Kidney (tissue), 13 donors: ENCODE measurements at regions not wholly inside any gene's neighbourhood (a gene's known extent, or its start where the extent isn't known, plus 50 kb on each side); places are given as distances from the start of the nearest gene placed in this dataset.

ENCODE experiments used
- DNase-seq, 5 donors: peaks; one replicate each; pipeline ENCODE4 v3.0.0-alpha.2; 2013 to 2020
- FAIRE-seq: peaks from 2 replicates; lab custom pipeline; 2012; peaks lifted over from hg19 to GRCh38; lab: Jason Lieb, UNC
- H3K27ac ChIP-seq, 2 donors: one replicate each; pipeline ENCODE4 v1.7.0; 2013; ENCODE audit warnings: low read depth in 2 of 2, low read length in 2 of 2, inconsistent platforms in 1 of 2
- H3K27me3 ChIP-seq: one replicate; pipeline ENCODE4 v1.7.1; 2013; ENCODE audit warnings: low read length, inconsistent platforms; ENCODE audit not compliant: control insufficient read depth, insufficient read depth
- H3K36me3 ChIP-seq, 3 donors: one replicate each; pipeline versions ENCODE4 v1.7.0 to v1.7.1; 2013; ENCODE audit warnings: low read length in 3 of 3, control low read depth in 1 of 3, inconsistent platforms in 1 of 3; ENCODE audit not compliant: insufficient read depth in 3 of 3, control insufficient read depth in 2 of 3
- H3K4me1 ChIP-seq, 3 donors: one replicate each; pipeline versions ENCODE4 v1.7.0 to v1.7.1; 2013; ENCODE audit warnings: low read length in 3 of 3, inconsistent platforms in 1 of 3, low read depth in 1 of 3; ENCODE audit not compliant: control insufficient read depth in 2 of 3, insufficient read depth in 2 of 3
- H3K4me3 ChIP-seq, 3 donors: one replicate each; pipeline versions ENCODE4 v1.7.0 to v1.8.1; 2013; ENCODE audit warnings: low read length in 3 of 3, control low read depth in 1 of 3, inconsistent platforms in 1 of 3
- H3K9ac ChIP-seq, 3 donors: one replicate each; pipeline versions ENCODE4 v1.7.0 to v1.7.1; 2013; ENCODE audit warnings: low read length in 3 of 3, control low read depth in 1 of 3, inconsistent platforms in 1 of 3
- H3K9me3 ChIP-seq, 3 donors: one replicate each; pipeline versions ENCODE4 v1.7.0 to v1.7.1; 2013; ENCODE audit warnings: low read length in 3 of 3, control low read depth in 1 of 3, inconsistent platforms in 1 of 3; ENCODE audit not compliant: control insufficient read depth in 2 of 3, insufficient read depth in 1 of 3
- intact Hi-C: fragments of 100-400 bp; cut with DNase I; formaldehyde crosslinking; loops from one replicate; pipeline ENCODE4 v1.11.1; 2022
- TF ChIP-seq, protein P1 (sequence below): IDR thresholded peaks from 3 replicates; pipeline ENCODE4 v1.5.1; 2012; ENCODE audit warnings: mild to moderate bottlenecking, moderate library complexity, borderline replicate concordance; ENCODE audit not compliant: insufficient read depth; ENCODE audit errors: extremely low read depth
- donor health status: control.
- donor health status: control.
- donor health status: control.
- donor health status: control.
- donor health status: control.
- donor health status: DM: yes; HTN: yes; CAD: no.
- donor health status: Normal renal cell carcinoma (clear cell type).

- H3K4me3 ChIP-seq = no peak overlapping the region
- FAIRE-seq = no peak
- H3K36me3 ChIP-seq = no peaks in the 10 kb centered on the region
- no peak overlapping the region for H3K27ac ChIP-seq
- no peaks in the 10 kb centered on the region for H3K4me1 ChIP-seq
- TF ChIP-seq, protein P1, sequence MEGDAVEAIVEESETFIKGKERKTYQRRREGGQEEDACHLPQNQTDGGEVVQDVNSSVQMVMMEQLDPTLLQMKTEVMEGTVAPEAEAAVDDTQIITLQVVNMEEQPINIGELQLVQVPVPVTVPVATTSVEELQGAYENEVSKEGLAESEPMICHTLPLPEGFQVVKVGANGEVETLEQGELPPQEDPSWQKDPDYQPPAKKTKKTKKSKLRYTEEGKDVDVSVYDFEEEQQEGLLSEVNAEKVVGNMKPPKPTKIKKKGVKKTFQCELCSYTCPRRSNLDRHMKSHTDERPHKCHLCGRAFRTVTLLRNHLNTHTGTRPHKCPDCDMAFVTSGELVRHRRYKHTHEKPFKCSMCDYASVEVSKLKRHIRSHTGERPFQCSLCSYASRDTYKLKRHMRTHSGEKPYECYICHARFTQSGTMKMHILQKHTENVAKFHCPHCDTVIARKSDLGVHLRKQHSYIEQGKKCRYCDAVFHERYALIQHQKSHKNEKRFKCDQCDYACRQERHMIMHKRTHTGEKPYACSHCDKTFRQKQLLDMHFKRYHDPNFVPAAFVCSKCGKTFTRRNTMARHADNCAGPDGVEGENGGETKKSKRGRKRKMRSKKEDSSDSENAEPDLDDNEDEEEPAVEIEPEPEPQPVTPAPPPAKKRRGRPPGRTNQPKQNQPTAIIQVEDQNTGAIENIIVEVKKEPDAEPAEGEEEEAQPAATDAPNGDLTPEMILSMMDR = no peak
- H3K9me3 ChIP-seq = no peaks in the 10 kb centered on the region
- intact Hi-C loops = no loop called here
- H3K27me3 ChIP-seq = no peaks in the 10 kb centered on the region
- no peak for DNase-seq
- no peak overlapping the region for H3K9ac ChIP-seq
These were observed 58.9 kb downstream of the TFDP3 start for GRCh38 chrX:133159205-133159604.

GRCh38 chrX:133151336-133151735 is 54.4 kb upstream of the USP26 start:
- Histone ChIP-seq H3K9me3 (no peaks in the 10 kb centered on the region), H3K4me1 (peaks cover 0 to 3% (median 2%) of the 10 kb centered on the region in 3 donors), H3K27ac (no peak overlapping the region), H3K36me3 (no peaks in the 10 kb centered on the region), H3K4me3 (no peak overlapping the region), H3K27me3 (no peaks in the 10 kb centered on the region), H3K9ac (no peak overlapping the region)
- DNase-seq = peak in 4 of 5 donors; percentile 34 to 73 (median 46)
- no peak for FAIRE-seq
- intact Hi-C loops = no loop called here
- TF ChIP-seq, protein P1 = no peak

DNA sequence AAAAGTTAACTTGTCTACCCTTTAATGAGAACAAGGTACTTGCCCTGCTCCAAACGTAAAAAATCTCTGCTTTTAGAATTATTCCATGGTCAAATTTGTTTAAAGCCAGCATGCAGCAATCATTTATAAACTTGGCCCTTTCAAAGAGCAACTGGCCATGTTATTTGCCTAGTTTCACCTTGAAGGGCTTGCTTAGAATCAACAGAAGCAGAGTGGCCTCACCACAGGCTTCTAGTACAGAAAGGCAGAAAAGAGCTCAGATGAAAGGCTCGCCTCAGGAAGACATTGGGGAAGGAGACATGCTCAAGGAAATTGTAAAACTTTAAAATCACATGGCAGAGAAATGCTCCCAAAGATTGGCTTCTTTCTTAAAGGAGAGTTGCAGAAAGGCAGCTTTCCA is 53.8 kb upstream of the USP26 start:
- intact Hi-C loops = no loop called here
- no peaks in the 10 kb centered on the region for H3K27me3 ChIP-seq
- H3K9me3 ChIP-seq = no peaks in the 10 kb centered on the region
- H3K27ac ChIP-seq = no peak overlapping the region
- H3K4me1 ChIP-seq = peaks cover 0 to 3% (median 2%) of the 10 kb centered on the region in 3 donors
- no peak overlapping the region for H3K9ac ChIP-seq
- TF ChIP-seq, protein P1 = no peak
- DNase-seq (no peak), FAIRE-seq (no peak)
- H3K4me3 ChIP-seq = no peak overlapping the region
- no peaks in the 10 kb centered on the region for H3K36me3 ChIP-seq
